GM12878 (cell line): ENCODE measurements at regions not wholly inside any gene's neighbourhood (a gene's known extent, or its start where the extent isn't known, plus 50 kb on each side); places are given as distances from the start of the nearest gene placed in this dataset.
"Not testable (repeated sequence)": the region's sequence is repeated elsewhere in the genome, so short reads cannot be mapped to it uniquely, and the experiment has no call there.

Experiments used
- ATAC-seq: fragments of 200-7000 bp; cut with Tn5 transposase; 3 replicates; pipeline ENCODE4 v1.9.1; 2020; ENCODE audit warnings: mild to moderate bottlenecking, moderate library complexity
- BruUV-seq: library from RNA; stranded (reverse); fragments of 400-500 nt; replicated peaks from 2 replicates; lab custom pipeline; 2021; lab: Mats Ljungman, UMichigan
- CTCF ChIA-PET: fragments of 300-600 bp; sonication (Branson Sonifier 250); formaldehyde crosslinking; extraction: SDS; loops from one replicate; lab custom pipeline; 2021; ENCODE audit warnings: inconsistent platforms; lab: Yijun Ruan, JAX
- POLR2A ChIA-PET: fragments of 350-600 bp; formaldehyde crosslinking; extraction: SDS; loops from one replicate; lab custom pipeline; 2021; ENCODE audit warnings: inconsistent platforms; lab: Charles Lee
- RAD21 ChIA-PET: fragments of 300-600 bp; sonication (Branson Sonifier 250); formaldehyde crosslinking; loops from one replicate; lab custom pipeline; 2023; ENCODE audit warnings: antibody characterized with exemption; ENCODE audit not compliant: unreplicated experiment; lab: Charles Lee
- SMC1A ChIA-PET: fragments of 300-600 bp; sonication (Branson Sonifier 250); formaldehyde crosslinking; loops from one replicate; lab custom pipeline; 2023; ENCODE audit not compliant: unreplicated experiment, uncharacterized antibody; lab: Charles Lee
- DNase-seq: peaks from one replicate; pipeline ENCODE4 v3.0.0-alpha.2; 2011; ENCODE audit warnings: low read depth, low spot score
- FAIRE-seq: peaks from 3 replicates; lab custom pipeline; 2011; peaks lifted over from hg19 to GRCh38; lab: Jason Lieb, UNC
- H2AFZ ChIP-seq: 2 replicates; pipeline ENCODE4 v1.6.0; 2011; ENCODE audit warnings: low read depth, low read length, control low read depth; ENCODE audit not compliant: control insufficient read depth
- H3K27ac ChIP-seq: 2 replicates; pipeline ENCODE4 v1.5.1; 2011; ENCODE audit warnings: control low read depth; ENCODE audit not compliant: control insufficient read depth, insufficient read depth
- H3K27me3 ChIP-seq, 2 experiments: replicated peaks in 1 of 2; 2 replicates each; pipeline versions ENCODE4 v1.6.0 to v1.6.1; 2011; ENCODE audit warnings: low read length in 1 of 2; ENCODE audit not compliant: control insufficient read depth in 2 of 2, insufficient read depth in 2 of 2
- H3K36me3 ChIP-seq, 2 experiments: 2 replicates each; pipeline ENCODE4 v1.5.1; 2011; ENCODE audit warnings: low read length in 1 of 2; ENCODE audit not compliant: control insufficient read depth in 2 of 2, insufficient read depth in 2 of 2
- H3K4me1 ChIP-seq: 2 replicates; pipeline ENCODE4 v1.6.1; 2011; ENCODE audit warnings: mild to moderate bottlenecking, low read length, moderate library complexity, mixed read lengths; ENCODE audit not compliant: control insufficient read depth, insufficient read depth
- H3K4me2 ChIP-seq: 2 replicates; pipeline ENCODE4 v1.6.0; 2011; ENCODE audit warnings: control low read depth; ENCODE audit not compliant: control insufficient read depth, insufficient read depth
- H3K4me3 ChIP-seq: fragments of 200-600 bp; sonication (generic); 2 replicates; pipeline ENCODE4 v1.5.1; 2016
- H3K79me2 ChIP-seq: 2 replicates; pipeline ENCODE4 v1.6.0; 2011; ENCODE audit warnings: low read length; ENCODE audit not compliant: control insufficient read depth, insufficient read depth
- H3K9ac ChIP-seq: 2 replicates; pipeline ENCODE4 v1.8.0; 2011; ENCODE audit warnings: low read length, control low read depth, mixed read lengths; ENCODE audit not compliant: control insufficient read depth, insufficient read depth
- H3K9me3 ChIP-seq: replicated peaks from 3 replicates; pipeline ENCODE4 v1.5.1; 2011; ENCODE audit warnings: mild to moderate bottlenecking, low read length; ENCODE audit not compliant: control insufficient read depth, insufficient read depth
- H4K20me1 ChIP-seq: 2 replicates; pipeline ENCODE4 v1.6.0; 2011; ENCODE audit not compliant: control insufficient read depth, insufficient read depth
- BACH1 ChIP-seq: fragments of 450-650 bp; IDR thresholded peaks from 2 replicates; pipeline ENCODE4 v1.6.1; 2017; ENCODE audit warnings: mild to moderate bottlenecking, borderline replicate concordance
- CHD1 ChIP-seq: IDR thresholded peaks from 2 replicates; pipeline ENCODE4 v1.6.1; 2012; ENCODE audit warnings: low read depth, low read length, improper control_type of control experiment
- EED ChIP-seq: sonication (generic); IDR thresholded peaks from 2 replicates; pipeline ENCODE4 v1.6.1; 2016; ENCODE audit warnings: antibody characterized with exemption, low read depth
- ESRRA ChIP-seq: IDR thresholded peaks from 2 replicates; pipeline ENCODE4 v1.6.1; 2012; ENCODE audit warnings: mild to moderate bottlenecking, low read length, improper control_type of control experiment
- FOXK2 ChIP-seq: fragments of 450-650 bp; IDR thresholded peaks from 2 replicates; pipeline ENCODE4 v1.6.1; 2017; ENCODE audit warnings: mild to moderate bottlenecking, moderate library complexity
- HCFC1 ChIP-seq: fragments of 150-350 bp; IDR thresholded peaks from 2 replicates; pipeline ENCODE4 v1.6.1; 2014; ENCODE audit warnings: low read length
- HDGF ChIP-seq: fragments of 450-650 bp; IDR thresholded peaks from 2 replicates; pipeline ENCODE4 v1.6.1; 2016; ENCODE audit warnings: antibody characterized with exemption
- IKZF2 ChIP-seq, 2 experiments: fragments of 450-650 bp; IDR thresholded peaks; 2 replicates each; pipeline ENCODE4 v1.6.1; 2017; ENCODE audit warnings: mild to moderate bottlenecking in 2 of 2, moderate library complexity in 2 of 2
- JUNB ChIP-seq: IDR thresholded peaks from 2 replicates; pipeline ENCODE4 v1.6.1; 2016; ENCODE audit warnings: antibody characterized with exemption, mild to moderate bottlenecking
- KDM1A ChIP-seq: fragments of 200-600 bp; sonication (generic); IDR thresholded peaks from 2 replicates; pipeline ENCODE4 v1.6.1; 2016; ENCODE audit warnings: borderline replicate concordance
- LARP7 ChIP-seq: fragments of 450-650 bp; IDR thresholded peaks from 2 replicates; pipeline ENCODE4 v1.6.1; 2017; ENCODE audit warnings: mild to moderate bottlenecking
- NKRF ChIP-seq: fragments of 450-650 bp; conservative IDR thresholded peaks from 2 replicates; pipeline ENCODE4 v1.6.1; 2017; ENCODE audit warnings: mild to moderate bottlenecking, moderate library complexity
- POLR2A ChIP-seq: IDR thresholded peaks from 2 replicates; pipeline ENCODE4 v1.6.1; 2011; ENCODE audit warnings: low read depth, mild to moderate bottlenecking, low read length
- POLR2AphosphoS5 ChIP-seq: IDR thresholded peaks from 2 replicates; pipeline ENCODE4 v1.6.1; 2011; ENCODE audit warnings: mild to moderate bottlenecking, low read length, inconsistent platforms
- RUNX3 ChIP-seq: IDR thresholded peaks from 2 replicates; pipeline ENCODE4 v1.6.1; 2012; ENCODE audit warnings: low read length, inconsistent platforms
- SMAD1 ChIP-seq: fragments of 450-650 bp; IDR thresholded peaks from 2 replicates; pipeline ENCODE4 v1.6.1; 2018; ENCODE audit warnings: mild to moderate bottlenecking, low read depth; ENCODE audit not compliant: partially characterized antibody
- SUZ12 ChIP-seq: fragments of 200-600 bp; sonication (generic); IDR thresholded peaks from one replicate; pipeline ENCODE4 v1.6.1; 2018; ENCODE audit warnings: antibody characterized with exemption, mild to moderate bottlenecking; ENCODE audit not compliant: unreplicated experiment
- YBX1 ChIP-seq: fragments of 450-650 bp; IDR thresholded peaks from 2 replicates; pipeline ENCODE4 v1.6.1; 2016; ENCODE audit warnings: antibody characterized with exemption
- ZNF384 ChIP-seq: IDR thresholded peaks from 2 replicates; pipeline ENCODE4 v1.6.1; 2012; ENCODE audit warnings: low read depth, mild to moderate bottlenecking, low read length, improper control_type of control experiment, borderline replicate concordance
- WGBS: methylation state at CpG from one replicate; pipeline ENCODE4 v1.1.6; 2016; ENCODE audit warnings: low lambda C conversion rate; ENCODE audit not compliant: insufficient replicate concordance, insufficient coverage; ENCODE audit errors: missing lambda C conversion rate; 5-methylcytosine and 5-hydroxymethylcytosine counted together
- in situ Hi-C: fragments of 300-500 bp; cut with MboI; formaldehyde crosslinking; loops from 9 replicates; pipeline ENCODE4 v1.14.3; 2018; ENCODE audit warnings: mixed read lengths
- intact Hi-C: fragments of 100-400 bp; cut with micrococcal nuclease; formaldehyde crosslinking; loops from one replicate; pipeline ENCODE4 v1.14.2; 2022; ENCODE audit not compliant: unreplicated experiment

- no peak for TF ChIP-seq CHD1
- no peak for TF ChIP-seq SMAD1
- no peak for TF ChIP-seq JUNB
- TF ChIP-seq KDM1A = no peak
- no peak for TF ChIP-seq HDGF
- no peak for TF ChIP-seq POLR2A
These were observed 1689.2 kb downstream of the OTOL1 start (continued) for GRCh38 chr3:163185721-163186350.

GRCh38 chr3:163175970-163176369 lies 1679.4 kb downstream of the OTOL1 start:
- no peak overlapping the region for H3K27ac ChIP-seq
- H4K20me1 ChIP-seq = no peaks in the 10 kb centered on the region
- ATAC-seq (no peak), DNase-seq (no peak), FAIRE-seq (no peak)
- BruUV-seq = no TSS peak
- H3K4me1 ChIP-seq = no peaks in the 10 kb centered on the region
- H3K27me3 ChIP-seq = no peaks in the 10 kb centered on the region
- H3K9ac ChIP-seq = no peak overlapping the region
- intact Hi-C loops = no loop called here
- no peak overlapping the region for H3K4me2 ChIP-seq
- no peaks in the 10 kb centered on the region for H3K36me3 ChIP-seq
- no peak overlapping the region for H2AFZ ChIP-seq
- in situ Hi-C loops = no loop called here
- no peaks in the 10 kb centered on the region for H3K79me2 ChIP-seq
- TF ChIP-seq ZNF384 (no peak), ESRRA (no peak), BACH1 (no peak), POLR2A (no peak), HCFC1 (no peak), POLR2AphosphoS5 (no peak), NKRF (no peak), RUNX3 (no peak), FOXK2 (no peak), EED (no peak), IKZF2 (IDR thresholded peaks at IDR 0.05) (no peak), KDM1A (no peak), LARP7 (no peak), SUZ12 (no peak), YBX1 (no peak)
- SMC1A ChIA-PET = no interaction called here
- POLR2A ChIA-PET = no interaction called here
- 35% methylated on average over 2 of the region's 2 CpGs for WGBS
- RAD21 ChIA-PET = no interaction called here
- no peak overlapping the region for H3K4me3 ChIP-seq
- no peaks in the 10 kb centered on the region for H3K9me3 ChIP-seq
- CTCF ChIA-PET = interaction anchor here (0.6 to 0.8 kb wide), 2 partner anchors 71 to 121 kb away, joined by 3 read pairs; no protein-coding TSS in a partner anchor

GRCh38 chr3:163172513-163172912 lies 1675.9 kb downstream of the OTOL1 start:
- POLR2A ChIA-PET, DNase-seq, H3K4me1 ChIP-seq, H3K4me2 ChIP-seq, RAD21 ChIA-PET, FAIRE-seq, H3K36me3 ChIP-seq, ATAC-seq, H3K4me3 ChIP-seq, H2AFZ ChIP-seq, CTCF ChIA-PET, BruUV-seq, intact Hi-C loops, H4K20me1 ChIP-seq, H3K27ac ChIP-seq, H3K9me3 ChIP-seq, in situ Hi-C loops, SMC1A ChIA-PET, H3K9ac ChIP-seq, H3K27me3 ChIP-seq, H3K79me2 ChIP-seq: not testable (repeated sequence)
- WGBS = 0% methylated on average over 3 of the region's 3 CpGs
